ENCODE measurements at regions not wholly inside any gene's neighbourhood (a gene's known extent, or its start where the extent isn't known, plus 50 kb on each side); places are given as distances from the start of the nearest gene placed in this dataset.

DNA sequence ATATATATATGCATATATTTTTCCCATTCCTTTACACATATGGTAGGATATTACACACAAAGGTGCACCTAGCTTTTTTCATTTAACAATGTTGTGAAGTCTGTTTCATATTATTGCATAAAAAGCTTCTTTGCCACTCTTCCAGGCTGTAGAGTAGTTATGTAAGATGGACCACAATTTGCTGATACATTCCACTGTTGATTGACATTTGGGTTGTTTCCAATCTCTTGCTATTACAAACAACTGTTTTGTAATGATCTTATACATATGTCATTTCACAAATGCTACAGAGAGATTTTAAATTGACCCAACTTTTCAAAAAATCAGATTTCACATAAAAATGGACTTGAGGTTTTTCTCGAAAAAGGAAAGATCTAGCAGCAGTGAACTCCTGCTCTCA lies 301.4 kb downstream of the CDCA7 start:
- TF ChIP-seq, protein P1, sequence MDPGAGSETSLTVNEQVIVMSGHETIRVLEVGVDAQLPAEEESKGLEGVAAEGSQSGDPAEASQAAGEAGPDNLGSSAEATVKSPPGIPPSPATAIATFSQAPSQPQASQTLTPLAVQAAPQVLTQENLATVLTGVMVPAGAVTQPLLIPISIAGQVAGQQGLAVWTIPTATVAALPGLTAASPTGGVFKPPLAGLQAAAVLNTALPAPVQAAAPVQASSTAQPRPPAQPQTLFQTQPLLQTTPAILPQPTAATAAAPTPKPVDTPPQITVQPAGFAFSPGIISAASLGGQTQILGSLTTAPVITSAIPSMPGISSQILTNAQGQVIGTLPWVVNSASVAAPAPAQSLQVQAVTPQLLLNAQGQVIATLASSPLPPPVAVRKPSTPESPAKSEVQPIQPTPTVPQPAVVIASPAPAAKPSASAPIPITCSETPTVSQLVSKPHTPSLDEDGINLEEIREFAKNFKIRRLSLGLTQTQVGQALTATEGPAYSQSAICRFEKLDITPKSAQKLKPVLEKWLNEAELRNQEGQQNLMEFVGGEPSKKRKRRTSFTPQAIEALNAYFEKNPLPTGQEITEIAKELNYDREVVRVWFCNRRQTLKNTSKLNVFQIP (CRISPR knock-in tag; IDR thresholded peaks at IDR 0.05; ENCODE audit: borderline replicate concordance, low read depth): no peak
- no peak for TF ChIP-seq CSDC2 (CRISPR knock-in tag; IDR thresholded peaks at IDR 0.05)
- TF ChIP-seq, protein P2, sequence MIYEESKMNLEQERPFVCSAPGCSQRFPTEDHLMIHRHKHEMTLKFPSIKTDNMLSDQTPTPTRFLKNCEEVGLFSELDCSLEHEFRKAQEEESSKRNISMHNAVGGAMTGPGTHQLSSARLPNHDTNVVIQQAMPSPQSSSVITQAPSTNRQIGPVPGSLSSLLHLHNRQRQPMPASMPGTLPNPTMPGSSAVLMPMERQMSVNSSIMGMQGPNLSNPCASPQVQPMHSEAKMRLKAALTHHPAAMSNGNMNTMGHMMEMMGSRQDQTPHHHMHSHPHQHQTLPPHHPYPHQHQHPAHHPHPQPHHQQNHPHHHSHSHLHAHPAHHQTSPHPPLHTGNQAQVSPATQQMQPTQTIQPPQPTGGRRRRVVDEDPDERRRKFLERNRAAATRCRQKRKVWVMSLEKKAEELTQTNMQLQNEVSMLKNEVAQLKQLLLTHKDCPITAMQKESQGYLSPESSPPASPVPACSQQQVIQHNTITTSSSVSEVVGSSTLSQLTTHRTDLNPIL (CRISPR knock-in tag; IDR thresholded peaks at IDR 0.05; ENCODE audit: low read depth): no peak
- no peak for TF ChIP-seq GLIS3 (CRISPR knock-in tag; IDR thresholded peaks at IDR 0.05)
- no peak for TF ChIP-seq ZNF70 (CRISPR knock-in tag; IDR thresholded peaks at IDR 0.05)
- TF ChIP-seq ZC3H10 (CRISPR knock-in tag; IDR thresholded peaks at IDR 0.05): no peak
- no peak for ATAC-seq

DNA sequence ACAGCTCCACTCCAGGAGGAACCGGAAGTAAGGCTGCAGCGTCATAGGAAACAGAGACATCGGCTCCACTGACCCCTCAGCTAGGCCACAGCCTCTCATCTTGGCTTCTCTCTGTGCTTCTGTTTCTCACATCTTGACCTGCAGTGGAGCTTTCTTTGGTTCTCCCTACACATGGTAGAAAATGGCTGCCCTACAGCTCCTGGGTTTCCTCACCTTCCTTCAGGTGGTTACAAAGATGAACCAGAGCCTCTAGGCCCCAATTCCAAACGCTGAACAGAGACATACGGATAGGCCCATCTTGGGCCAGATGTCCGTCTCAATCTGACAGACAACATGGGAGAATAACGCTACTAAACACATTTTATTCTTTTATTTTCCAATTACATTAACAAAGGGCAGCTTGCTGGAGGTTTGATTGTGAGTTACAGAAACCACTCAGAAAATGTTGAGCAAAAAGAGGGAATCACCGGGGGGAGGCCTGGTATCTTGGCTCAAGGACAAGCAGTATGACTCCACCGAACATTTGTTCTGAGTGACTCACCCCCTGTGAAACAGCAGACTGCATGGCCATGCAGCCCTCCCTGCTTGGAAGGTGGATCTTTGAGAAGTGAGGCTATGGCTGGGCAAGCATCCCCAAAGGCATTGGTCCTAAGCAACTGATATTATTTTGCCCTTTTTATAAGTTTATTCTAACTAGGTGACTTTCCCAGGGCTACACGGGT lies 303.5 kb downstream of the CDCA7 start:
- TF ChIP-seq, protein P3, sequence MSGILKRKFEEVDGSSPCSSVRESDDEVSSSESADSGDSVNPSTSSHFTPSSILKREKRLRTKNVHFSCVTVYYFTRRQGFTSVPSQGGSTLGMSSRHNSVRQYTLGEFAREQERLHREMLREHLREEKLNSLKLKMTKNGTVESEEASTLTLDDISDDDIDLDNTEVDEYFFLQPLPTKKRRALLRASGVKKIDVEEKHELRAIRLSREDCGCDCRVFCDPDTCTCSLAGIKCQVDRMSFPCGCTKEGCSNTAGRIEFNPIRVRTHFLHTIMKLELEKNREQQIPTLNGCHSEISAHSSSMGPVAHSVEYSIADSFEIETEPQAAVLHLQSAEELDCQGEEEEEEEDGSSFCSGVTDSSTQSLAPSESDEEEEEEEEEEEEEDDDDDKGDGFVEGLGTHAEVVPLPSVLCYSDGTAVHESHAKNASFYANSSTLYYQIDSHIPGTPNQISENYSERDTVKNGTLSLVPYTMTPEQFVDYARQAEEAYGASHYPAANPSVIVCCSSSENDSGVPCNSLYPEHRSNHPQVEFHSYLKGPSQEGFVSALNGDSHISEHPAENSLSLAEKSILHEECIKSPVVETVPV (CRISPR knock-in tag; IDR thresholded peaks at IDR 0.05): no peak
- TF ChIP-seq BACH2 (CRISPR knock-in tag; IDR thresholded peaks at IDR 0.05; ENCODE audit: borderline replicate concordance) (no peak), SNAI2 (CRISPR knock-in tag; IDR thresholded peaks at IDR 0.05) (peak; percentile 85; the same call in 1 of the 2 replicates), OSR1 (CRISPR knock-in tag; IDR thresholded peaks at IDR 0.05) (0 out of 2 replicates have a peak, but pooled peaks have one; percentile 55), ZNF8 (CRISPR knock-in tag; IDR thresholded peaks at IDR 0.05) (no peak), ZC3H10 (CRISPR knock-in tag; IDR thresholded peaks at IDR 0.05) (no peak), ZFP3 (CRISPR knock-in tag; IDR thresholded peaks at IDR 0.05) (0 out of 2 replicates have a peak, but pooled peaks have one; percentile 50), ARNTL (CRISPR knock-in tag; IDR thresholded peaks at IDR 0.05; ENCODE audit: borderline replicate concordance, low read depth) (no peak), ISL1 (CRISPR knock-in tag; IDR thresholded peaks at IDR 0.05) (peak; percentile 62), CSDC2 (CRISPR knock-in tag; IDR thresholded peaks at IDR 0.05) (peak; percentile 88)
- TF ChIP-seq, protein P4, sequence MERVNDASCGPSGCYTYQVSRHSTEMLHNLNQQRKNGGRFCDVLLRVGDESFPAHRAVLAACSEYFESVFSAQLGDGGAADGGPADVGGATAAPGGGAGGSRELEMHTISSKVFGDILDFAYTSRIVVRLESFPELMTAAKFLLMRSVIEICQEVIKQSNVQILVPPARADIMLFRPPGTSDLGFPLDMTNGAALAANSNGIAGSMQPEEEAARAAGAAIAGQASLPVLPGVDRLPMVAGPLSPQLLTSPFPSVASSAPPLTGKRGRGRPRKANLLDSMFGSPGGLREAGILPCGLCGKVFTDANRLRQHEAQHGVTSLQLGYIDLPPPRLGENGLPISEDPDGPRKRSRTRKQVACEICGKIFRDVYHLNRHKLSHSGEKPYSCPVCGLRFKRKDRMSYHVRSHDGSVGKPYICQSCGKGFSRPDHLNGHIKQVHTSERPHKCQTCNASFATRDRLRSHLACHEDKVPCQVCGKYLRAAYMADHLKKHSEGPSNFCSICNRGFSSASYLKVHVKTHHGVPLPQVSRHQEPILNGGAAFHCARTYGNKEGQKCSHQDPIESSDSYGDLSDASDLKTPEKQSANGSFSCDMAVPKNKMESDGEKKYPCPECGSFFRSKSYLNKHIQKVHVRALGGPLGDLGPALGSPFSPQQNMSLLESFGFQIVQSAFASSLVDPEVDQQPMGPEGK (CRISPR knock-in tag; IDR thresholded peaks at IDR 0.05; ENCODE audit: borderline replicate concordance): peak; percentile 27; the same call in 1 of the 2 replicates
- TF ChIP-seq, protein P5, sequence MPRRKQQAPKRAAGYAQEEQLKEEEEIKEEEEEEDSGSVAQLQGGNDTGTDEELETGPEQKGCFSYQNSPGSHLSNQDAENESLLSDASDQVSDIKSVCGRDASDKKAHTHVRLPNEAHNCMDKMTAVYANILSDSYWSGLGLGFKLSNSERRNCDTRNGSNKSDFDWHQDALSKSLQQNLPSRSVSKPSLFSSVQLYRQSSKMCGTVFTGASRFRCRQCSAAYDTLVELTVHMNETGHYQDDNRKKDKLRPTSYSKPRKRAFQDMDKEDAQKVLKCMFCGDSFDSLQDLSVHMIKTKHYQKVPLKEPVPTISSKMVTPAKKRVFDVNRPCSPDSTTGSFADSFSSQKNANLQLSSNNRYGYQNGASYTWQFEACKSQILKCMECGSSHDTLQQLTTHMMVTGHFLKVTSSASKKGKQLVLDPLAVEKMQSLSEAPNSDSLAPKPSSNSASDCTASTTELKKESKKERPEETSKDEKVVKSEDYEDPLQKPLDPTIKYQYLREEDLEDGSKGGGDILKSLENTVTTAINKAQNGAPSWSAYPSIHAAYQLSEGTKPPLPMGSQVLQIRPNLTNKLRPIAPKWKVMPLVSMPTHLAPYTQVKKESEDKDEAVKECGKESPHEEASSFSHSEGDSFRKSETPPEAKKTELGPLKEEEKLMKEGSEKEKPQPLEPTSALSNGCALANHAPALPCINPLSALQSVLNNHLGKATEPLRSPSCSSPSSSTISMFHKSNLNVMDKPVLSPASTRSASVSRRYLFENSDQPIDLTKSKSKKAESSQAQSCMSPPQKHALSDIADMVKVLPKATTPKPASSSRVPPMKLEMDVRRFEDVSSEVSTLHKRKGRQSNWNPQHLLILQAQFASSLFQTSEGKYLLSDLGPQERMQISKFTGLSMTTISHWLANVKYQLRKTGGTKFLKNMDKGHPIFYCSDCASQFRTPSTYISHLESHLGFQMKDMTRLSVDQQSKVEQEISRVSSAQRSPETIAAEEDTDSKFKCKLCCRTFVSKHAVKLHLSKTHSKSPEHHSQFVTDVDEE (CRISPR knock-in tag; IDR thresholded peaks at IDR 0.05): no peak
- ATAC-seq: peak; percentile 93

DNA sequence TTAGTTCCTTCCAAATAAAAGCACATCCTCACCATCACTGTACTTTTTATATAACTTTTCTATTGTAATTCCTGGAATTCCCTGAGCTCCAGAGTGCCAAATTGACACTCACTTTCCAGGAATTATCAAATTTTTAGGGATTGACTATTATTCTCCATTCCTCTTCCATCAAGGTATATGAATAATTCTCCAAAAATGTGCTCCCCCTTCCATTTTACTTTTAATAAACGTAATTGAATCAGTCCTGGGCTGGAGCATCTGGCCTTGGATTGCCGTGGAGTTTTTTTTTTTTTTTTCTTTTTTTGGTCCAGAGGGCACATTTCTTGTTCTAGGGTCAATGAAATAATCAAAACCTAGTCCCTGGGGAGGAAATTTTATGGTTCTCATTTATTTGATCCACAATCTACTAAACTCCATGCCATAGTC lies 304.3 kb downstream of the CDCA7 start:
- ATAC-seq: peak; percentile 70
- TF ChIP-seq, protein P5 (CRISPR knock-in tag; IDR thresholded peaks at IDR 0.05): no peak
- TF ChIP-seq TCF4 (CRISPR knock-in tag; IDR thresholded peaks at IDR 0.05; ENCODE audit: borderline replicate concordance) (no peak), ZC3H10 (CRISPR knock-in tag; IDR thresholded peaks at IDR 0.05) (no peak), RARB (CRISPR knock-in tag; IDR thresholded peaks at IDR 0.05) (no peak), TOX (CRISPR knock-in tag; IDR thresholded peaks at IDR 0.05; ENCODE audit: borderline replicate concordance) (no peak), ZFP3 (CRISPR knock-in tag; IDR thresholded peaks at IDR 0.05) (no peak), SNAI2 (CRISPR knock-in tag; IDR thresholded peaks at IDR 0.05) (peak; percentile 33; the same call in 1 of the 2 replicates), ISL1 (CRISPR knock-in tag; IDR thresholded peaks at IDR 0.05) (peak; percentile 91)
- TF ChIP-seq, protein P1 (CRISPR knock-in tag; IDR thresholded peaks at IDR 0.05; ENCODE audit: borderline replicate concordance, low read depth): no peak
- TF ChIP-seq, protein P4 (CRISPR knock-in tag; IDR thresholded peaks at IDR 0.05; ENCODE audit: borderline replicate concordance): 0 out of 2 replicates have a peak, but pooled peaks have one; percentile 14

Measured in SK-N-SH treated with all-trans-retinoic acid at 6 μM for 48 hours (cell line).